GM23248 (cell line): ENCODE measurements at regions not wholly inside any gene's neighbourhood (a gene's known extent, or its start where the extent isn't known, plus 50 kb on each side); places are given as distances from the start of the nearest gene placed in this dataset.

Source experiments
- DNase-seq: peaks from one replicate; pipeline ENCODE4 v3.0.0-alpha.2; 2015
- H2AFZ ChIP-seq: fragments of 200-600 bp; sonication (generic); 2 replicates; pipeline ENCODE4 v1.6.1; 2016; ENCODE audit warnings: antibody characterized with exemption
- H3F3A ChIP-seq: fragments of 200-600 bp; sonication (generic); 2 replicates; pipeline ENCODE4 v1.6.1; 2016; ENCODE audit warnings: mild to moderate bottlenecking, antibody characterized with exemption, mixed run types; ENCODE audit not compliant: insufficient read depth
- H3K27ac ChIP-seq: fragments of 200-600 bp; sonication (generic); 2 replicates; pipeline ENCODE4 v1.5.1; 2016; ENCODE audit warnings: mild to moderate bottlenecking
- H3K27me3 ChIP-seq: fragments of 200-600 bp; sonication (generic); replicated peaks from 2 replicates; pipeline ENCODE4 v1.6.1; 2016; ENCODE audit warnings: mild to moderate bottlenecking; ENCODE audit not compliant: insufficient read depth
- H3K36me3 ChIP-seq: fragments of 200-600 bp; sonication (generic); 2 replicates; pipeline ENCODE4 v1.6.1; 2016; ENCODE audit warnings: low read depth, mild to moderate bottlenecking
- H3K4me1 ChIP-seq: fragments of 200-600 bp; sonication (generic); 2 replicates; pipeline ENCODE4 v1.6.1; 2016; ENCODE audit warnings: mild to moderate bottlenecking; ENCODE audit not compliant: insufficient read depth
- H3K4me2 ChIP-seq: fragments of 200-600 bp; sonication (generic); one replicate; pipeline ENCODE4 v1.6.1; 2016; ENCODE audit warnings: mild to moderate bottlenecking; ENCODE audit not compliant: unreplicated experiment
- H3K4me3 ChIP-seq: fragments of 200-600 bp; sonication (generic); 2 replicates; pipeline ENCODE4 v1.5.1; 2016; ENCODE audit warnings: mild to moderate bottlenecking
- H3K79me2 ChIP-seq: fragments of 200-600 bp; sonication (generic); 2 replicates; pipeline ENCODE4 v1.6.1; 2016; ENCODE audit warnings: mild to moderate bottlenecking; ENCODE audit not compliant: insufficient read depth
- H3K9ac ChIP-seq: fragments of 200-600 bp; sonication (generic); 2 replicates; pipeline ENCODE4 v1.6.1; 2016; ENCODE audit warnings: mild to moderate bottlenecking
- H3K9me2 ChIP-seq: fragments of 200-600 bp; sonication (generic); 2 replicates; pipeline ENCODE4 v1.6.1; 2016; ENCODE audit warnings: mixed run types, mild to moderate bottlenecking, moderate library complexity; ENCODE audit not compliant: insufficient read depth
- H3K9me3 ChIP-seq: fragments of 200-600 bp; sonication (generic); one replicate; pipeline ENCODE4 v1.6.1; 2017; ENCODE audit warnings: low read depth
- H4K20me1 ChIP-seq: fragments of 200-600 bp; sonication (generic); 2 replicates; pipeline ENCODE4 v1.6.0; 2016; ENCODE audit not compliant: insufficient read depth
- EZH2 ChIP-seq: fragments of 200-600 bp; sonication (generic); IDR thresholded peaks from 2 replicates; pipeline ENCODE4 v1.6.1; 2018; ENCODE audit warnings: antibody characterized with exemption, mild to moderate bottlenecking; ENCODE audit not compliant: insufficient read depth, poor library complexity, severe bottlenecking
- EZH2phosphoT487 ChIP-seq: fragments of 200-600 bp; sonication (generic); IDR thresholded peaks from 2 replicates; pipeline ENCODE4 v1.6.1; 2018; ENCODE audit warnings: antibody characterized with exemption, moderate library complexity, mild to moderate bottlenecking, low read depth; ENCODE audit not compliant: insufficient read depth
- WGBS, 2 experiments: methylation state at CpG; one replicate each; pipeline ENCODE4 v1.1.6; 2015 to 2017; ENCODE audit warnings: low lambda C conversion rate in 2 of 2, low coverage in 1 of 2; ENCODE audit errors: missing lambda C conversion rate in 2 of 2; 5-methylcytosine and 5-hydroxymethylcytosine counted together
- in situ Hi-C: fragments of 300-500 bp; cut with MboI; formaldehyde crosslinking; loops from 2 replicates; pipeline ENCODE4 v1.15.0; 2020

GRCh38 chr5:68379275-68380036, 163.9 kb downstream of the PIK3R1 start:
- Histone ChIP-seq H3K36me3 (no peaks in the 10 kb centered on the region), H3K27ac (no peak overlapping the region), H4K20me1 (no peaks in the 10 kb centered on the region), H3K27me3 (no peaks in the 10 kb centered on the region), H3K9me2 (no peaks in the 10 kb centered on the region), H3F3A (no peaks in the 10 kb centered on the region), H3K4me2 (no peak overlapping the region), H3K9ac (no peak overlapping the region), H3K4me1 (peaks cover 12% of the 10 kb centered on the region), H3K9me3 (no peaks in the 10 kb centered on the region), H2AFZ (no peak overlapping the region), H3K79me2 (no peaks in the 10 kb centered on the region), H3K4me3 (no peak overlapping the region)
- in situ Hi-C loops, result no loop called here
- TF ChIP-seq EZH2 (no peak), EZH2phosphoT487 (no peak)
- DNase-seq, result no peak
- 32 to 39% methylated on average over 3 of the region's 3 CpGs for WGBS, 2 experiments

GRCh38 chr5:68380078-68380477, 164.5 kb downstream of the PIK3R1 start:
- Histone ChIP-seq H3K4me2 (no peak overlapping the region), H3K4me1 (peaks cover 9% of the 10 kb centered on the region; the same call in 1 of the 2 replicates), H3K9me2 (no peaks in the 10 kb centered on the region), H3K9me3 (no peaks in the 10 kb centered on the region), H2AFZ (no peak overlapping the region), H3K79me2 (no peaks in the 10 kb centered on the region), H3F3A (no peaks in the 10 kb centered on the region), H3K9ac (no peak overlapping the region), H4K20me1 (no peaks in the 10 kb centered on the region), H3K27ac (no peak overlapping the region), H3K36me3 (no peaks in the 10 kb centered on the region), H3K4me3 (no peak overlapping the region), H3K27me3 (no peaks in the 10 kb centered on the region)
- in situ Hi-C loops, result no loop called here
- WGBS, 2 experiments, result 42 to 44% methylated on average over 2 of the region's 2 CpGs
- no peak for TF ChIP-seq EZH2phosphoT487
- TF ChIP-seq EZH2, result no peak
- DNase-seq, result no peak

- Histone ChIP-seq H2AFZ (no peak overlapping the region), H3F3A (no peaks in the 10 kb centered on the region), H3K4me1 (peaks cover 9% of the 10 kb centered on the region; the same call in 1 of the 2 replicates), H3K27ac (no peak overlapping the region), H3K79me2 (no peaks in the 10 kb centered on the region), H3K9ac (no peak overlapping the region), H3K4me2 (no peak overlapping the region), H3K4me3 (no peak overlapping the region), H3K9me2 (no peaks in the 10 kb centered on the region), H3K9me3 (no peaks in the 10 kb centered on the region), H3K27me3 (no peaks in the 10 kb centered on the region), H3K36me3 (no peaks in the 10 kb centered on the region), H4K20me1 (no peaks in the 10 kb centered on the region)
- TF ChIP-seq EZH2phosphoT487 (no peak), EZH2 (no peak)
- in situ Hi-C loops, result no loop called here
- no peak for DNase-seq
- 92 to 95% methylated on average over 3 of the region's 3 CpGs for whole genome bisulfite sequencing, 2 experiments
These were observed 165.5 kb downstream of the PIK3R1 start for GRCh38 chr5:68381060-68381459.

GRCh38 chr5:68381909-68382308, 166.4 kb downstream of the PIK3R1 start:
- no peak overlapping the region for H2AFZ ChIP-seq
- no peak overlapping the region for H3K4me2 ChIP-seq
- H3K9me2 ChIP-seq, result no peaks in the 10 kb centered on the region
- no peaks in the 10 kb centered on the region for H3K36me3 ChIP-seq
- TF ChIP-seq EZH2 (no peak), EZH2phosphoT487 (no peak)
- no peaks in the 10 kb centered on the region for H3K79me2 ChIP-seq
- 51 to 53% methylated on average over 3 of the region's 3 CpGs for WGBS, 2 experiments
- no peak overlapping the region for H3K9ac ChIP-seq
- peaks cover 4% of the 10 kb centered on the region; the same call in 1 of the 2 replicates for H3K4me1 ChIP-seq
- H3K4me3 ChIP-seq, result no peak overlapping the region
- in situ Hi-C loops, result no loop called here
- H3K27ac ChIP-seq, result no peak overlapping the region
- DNase-seq, result no peak
- H3K9me3 ChIP-seq, result no peaks in the 10 kb centered on the region
- no peaks in the 10 kb centered on the region for H4K20me1 ChIP-seq
- H3F3A ChIP-seq, result no peaks in the 10 kb centered on the region
- H3K27me3 ChIP-seq, result no peaks in the 10 kb centered on the region

DNA sequence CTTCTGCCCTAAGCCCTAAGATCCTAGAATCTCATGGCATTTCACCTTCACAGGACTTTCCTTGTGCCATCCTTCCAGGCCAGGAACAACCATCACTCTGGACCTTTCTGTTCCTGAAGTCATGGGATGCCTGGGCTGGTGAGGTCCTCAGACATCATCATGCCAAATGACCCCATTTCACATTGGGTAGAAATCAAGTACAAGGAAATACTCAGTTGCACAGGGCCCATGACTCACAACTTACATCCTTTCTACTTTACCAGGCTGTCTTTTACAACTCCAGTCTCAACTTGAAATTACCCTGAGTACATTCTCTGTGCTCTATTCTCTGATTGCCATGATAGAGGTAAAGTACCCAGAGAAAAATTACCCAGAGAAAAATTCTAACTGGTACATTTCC, 167.1 kb downstream of the PIK3R1 start:
- no peaks in the 10 kb centered on the region for H3K27me3 ChIP-seq
- H3F3A ChIP-seq, result no peaks in the 10 kb centered on the region
- in situ Hi-C loops, result no loop called here
- no peaks in the 10 kb centered on the region for H3K4me1 ChIP-seq
- no peak overlapping the region for H2AFZ ChIP-seq
- no peaks in the 10 kb centered on the region for H3K36me3 ChIP-seq
- no peaks in the 10 kb centered on the region for H3K9me3 ChIP-seq
- no peak overlapping the region for H3K4me2 ChIP-seq
- no peaks in the 10 kb centered on the region for H4K20me1 ChIP-seq
- H3K9ac ChIP-seq, result no peak overlapping the region
- DNase-seq, result peak; percentile 38
- TF ChIP-seq EZH2phosphoT487 (no peak), EZH2 (no peak)
- H3K4me3 ChIP-seq, result no peak overlapping the region
- H3K79me2 ChIP-seq, result no peaks in the 10 kb centered on the region
- H3K9me2 ChIP-seq, result no peaks in the 10 kb centered on the region
- H3K27ac ChIP-seq, result no peak overlapping the region
